GM18502 (cell line): ENCODE measurements at regions not wholly inside any gene's neighbourhood (a gene's known extent, or its start where the extent isn't known, plus 50 kb on each side); places are given as distances from the start of the nearest gene placed in this dataset.

Experiments
- ATAC-seq: cut with Tn5 transposase; IDR thresholded peaks from one replicate; pipeline ENCODE4 v1.9.1; 2021; ENCODE audit warnings: mild to moderate bottlenecking; ENCODE audit not compliant: unreplicated experiment, poor library complexity

DNA sequence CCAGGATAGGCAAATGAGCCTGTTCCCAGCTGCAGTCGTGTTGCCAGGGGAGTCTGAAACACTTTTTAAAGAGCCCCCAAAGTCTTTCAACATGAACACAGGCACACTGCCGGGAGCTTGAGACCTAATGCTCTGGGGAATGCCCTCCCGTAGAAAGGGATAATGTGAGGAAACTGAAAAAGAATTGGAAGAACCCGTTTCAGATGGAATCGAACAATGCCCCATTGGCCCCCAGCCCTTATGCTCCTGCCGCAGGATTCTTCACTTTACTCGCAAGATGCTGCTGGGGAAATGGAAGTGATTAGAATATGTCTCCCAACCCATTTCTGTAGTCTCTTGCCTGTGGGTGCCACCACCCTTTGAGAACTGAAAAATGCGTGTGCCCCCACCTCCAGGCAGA lies 136.3 kb upstream of the GATA6 start:
- ATAC-seq: no peak

DNA sequence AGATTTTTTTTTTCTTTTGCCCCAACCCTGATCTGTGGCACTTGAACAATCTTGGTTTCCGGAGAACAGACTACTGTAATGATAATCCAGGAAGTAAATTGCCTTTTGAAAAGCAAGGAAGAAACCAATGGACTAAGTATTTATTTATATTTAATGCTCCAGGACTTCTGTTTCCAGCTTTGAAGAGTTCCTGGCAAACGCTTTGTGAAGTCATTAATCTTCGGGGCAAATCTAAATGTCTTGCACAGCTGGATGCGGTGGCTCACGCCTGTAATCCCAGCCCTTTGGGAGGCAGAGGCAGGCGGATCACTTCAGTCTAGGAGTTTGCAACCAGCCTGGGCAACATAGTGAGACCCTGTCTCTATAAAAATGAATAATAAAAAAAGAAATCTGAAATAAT lies 135.1 kb upstream of the GATA6 start:
- ATAC-seq: no peak

DNA sequence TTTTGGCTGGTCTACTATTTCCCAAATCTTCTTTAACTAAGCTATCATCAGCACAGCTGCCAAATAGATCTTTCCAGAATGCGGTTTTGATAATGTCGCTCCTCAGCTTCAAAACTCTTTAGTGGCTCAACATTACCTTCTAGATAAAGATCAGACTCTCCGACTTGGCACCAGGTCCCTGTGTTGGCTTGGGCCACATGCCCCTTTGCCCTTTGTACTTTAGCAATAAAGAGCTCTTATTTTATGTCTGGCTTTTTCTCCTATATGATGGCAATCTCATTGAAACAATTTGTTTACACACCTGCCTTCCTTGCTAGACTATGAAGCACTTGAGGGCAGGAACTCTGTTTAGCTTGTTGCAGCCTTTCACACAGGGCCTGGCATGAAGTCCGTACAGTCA lies 128.9 kb upstream of the GATA6 start:
- ATAC-seq: no peak

DNA sequence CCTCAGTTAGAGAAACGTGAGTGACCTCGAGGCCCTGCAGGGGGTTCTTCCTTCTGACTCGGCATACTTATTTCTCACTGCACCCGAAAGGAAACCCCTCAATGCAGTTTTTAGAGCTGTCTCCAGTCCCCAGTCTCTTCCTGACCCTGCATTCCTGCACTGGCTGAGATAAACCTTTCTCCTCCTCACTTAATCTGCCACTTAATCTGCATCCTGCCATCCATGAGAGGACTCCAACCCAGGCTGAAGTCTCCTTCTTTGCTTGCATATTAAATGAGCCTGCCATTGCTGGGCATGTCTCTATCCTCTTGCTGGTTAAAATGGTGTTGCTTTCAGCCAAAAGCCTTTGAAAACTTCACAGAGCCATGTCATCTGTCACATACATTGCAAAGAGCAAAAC lies 125.6 kb upstream of the GATA6 start:
- no peak for ATAC-seq

DNA sequence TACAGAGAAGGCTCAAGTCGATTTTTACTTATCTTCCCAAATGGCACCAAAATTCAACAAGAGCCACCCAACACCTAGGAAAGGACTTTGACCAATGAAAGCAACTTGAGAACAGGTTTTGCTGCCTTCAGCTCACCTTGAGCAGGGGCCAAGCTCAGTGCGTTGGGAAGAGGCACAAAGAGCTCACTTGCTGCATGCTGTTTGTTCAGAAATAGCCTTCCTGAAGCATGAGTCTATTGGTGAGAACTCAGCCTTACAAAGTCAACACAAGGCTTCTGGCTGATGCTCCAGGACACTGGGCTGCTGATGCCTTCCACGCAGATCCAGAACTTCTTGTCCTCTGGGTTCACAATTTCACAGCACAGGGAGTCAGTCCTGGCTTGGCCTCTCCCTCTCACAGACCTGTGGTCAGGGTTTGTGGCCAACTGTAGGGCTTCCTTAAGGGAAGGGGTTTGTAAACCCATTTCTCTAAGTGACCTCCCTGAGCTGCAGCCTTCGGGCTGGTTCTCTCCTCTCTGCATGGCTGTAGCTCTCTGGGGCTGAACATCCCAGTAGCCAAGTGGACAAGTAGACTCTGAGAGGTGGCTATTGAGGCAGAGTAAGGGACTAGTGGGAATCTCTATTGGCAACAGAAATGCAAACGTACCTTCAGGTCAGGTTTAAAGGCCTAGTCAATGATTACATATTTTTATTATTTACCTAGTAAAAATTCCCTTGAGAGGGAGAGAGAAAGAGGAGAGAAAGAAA lies 124.7 kb upstream of the GATA6 start:
- ATAC-seq: no peak

DNA sequence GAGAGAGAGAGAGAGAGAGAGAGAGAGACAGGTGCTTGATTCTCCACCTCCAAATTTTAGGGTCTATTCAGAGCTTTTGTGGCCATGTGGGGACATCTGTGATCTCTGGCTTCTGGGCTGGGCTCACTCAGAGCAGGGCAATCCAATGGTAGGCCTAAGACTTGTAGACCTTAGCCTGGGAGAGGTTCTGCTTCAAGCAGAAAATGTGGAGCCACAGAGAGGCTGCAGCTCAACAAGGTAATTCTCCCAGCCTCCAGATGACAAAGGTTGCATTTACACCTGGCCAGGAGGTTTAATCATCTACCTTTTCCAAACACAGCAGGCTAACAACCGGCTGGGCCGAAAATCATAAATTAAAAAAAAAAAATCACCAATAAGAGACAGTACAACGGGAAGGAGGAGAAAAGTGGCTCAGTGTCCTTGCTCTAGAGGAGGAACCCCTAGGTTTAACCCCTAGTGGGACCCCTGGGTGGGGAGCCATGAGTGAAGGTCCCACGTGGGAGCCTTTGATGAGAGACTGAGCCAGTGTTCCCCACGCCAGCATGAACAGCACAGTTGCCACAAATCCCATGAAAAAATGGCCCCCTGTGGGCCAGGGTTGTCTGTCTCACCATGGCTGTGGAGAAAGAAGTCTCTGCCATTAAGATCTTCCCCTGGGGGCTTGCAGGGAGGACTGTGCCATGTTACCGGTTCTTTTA lies 124.0 kb upstream of the GATA6 start:
- no peak for ATAC-seq

DNA sequence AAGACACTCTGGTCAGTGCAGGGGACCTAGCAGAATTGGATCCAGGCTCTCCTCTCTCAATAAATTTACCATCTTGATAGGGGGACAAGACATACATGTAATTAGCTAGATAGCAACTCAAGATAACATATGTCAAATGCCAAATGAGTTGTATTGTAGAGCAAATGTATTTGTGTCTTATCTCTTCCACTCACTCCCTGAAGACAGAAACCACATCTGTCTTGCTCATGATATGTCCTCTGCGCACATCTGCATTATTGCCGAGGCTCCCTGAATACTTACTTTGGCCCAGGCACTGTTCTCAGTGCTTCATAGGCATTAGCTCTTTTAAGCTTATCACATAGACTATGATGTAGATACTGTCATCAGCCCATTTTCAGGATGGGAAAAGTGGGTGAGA lies 122.9 kb upstream of the GATA6 start:
- ATAC-seq: no peak

DNA sequence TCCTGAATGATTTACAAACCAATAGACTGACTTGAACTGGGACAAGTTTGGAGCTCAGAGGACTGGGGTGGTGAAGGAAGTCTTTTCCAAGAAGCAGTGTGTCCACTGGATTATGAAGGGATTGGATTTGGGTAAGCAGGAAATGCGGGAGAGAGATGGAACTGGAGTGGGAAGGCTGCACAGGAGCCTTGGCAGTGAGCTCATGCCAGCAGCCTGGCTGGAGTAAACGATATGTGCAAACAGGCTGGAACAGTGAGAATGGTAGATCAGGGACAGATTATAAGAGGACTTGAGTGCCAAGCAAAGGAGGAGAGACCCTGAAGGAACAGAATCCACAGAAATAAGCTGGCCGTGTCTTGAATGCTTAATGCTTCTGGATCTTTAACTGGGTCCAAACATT lies 121.9 kb upstream of the GATA6 start:
- no peak for ATAC-seq

DNA sequence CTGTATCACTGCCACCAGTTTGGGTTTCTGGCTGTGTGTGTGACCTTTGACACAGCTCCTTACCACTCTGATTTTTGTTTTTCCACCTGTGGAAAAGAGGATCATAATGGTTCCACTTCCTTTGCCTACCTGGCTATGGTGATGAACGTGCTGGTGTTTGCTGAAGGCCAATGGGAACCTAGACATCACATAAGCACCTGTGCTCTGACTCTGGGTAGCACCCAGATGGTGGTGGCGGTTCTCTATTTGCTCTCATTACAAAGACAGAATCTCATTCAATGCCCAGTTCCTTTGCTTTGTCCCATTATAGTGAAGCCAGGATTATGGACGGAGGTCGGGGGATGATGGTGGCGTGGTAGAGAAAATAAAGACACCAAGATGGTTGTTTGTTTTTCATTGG lies 121.2 kb upstream of the GATA6 start:
- ATAC-seq: no peak

DNA sequence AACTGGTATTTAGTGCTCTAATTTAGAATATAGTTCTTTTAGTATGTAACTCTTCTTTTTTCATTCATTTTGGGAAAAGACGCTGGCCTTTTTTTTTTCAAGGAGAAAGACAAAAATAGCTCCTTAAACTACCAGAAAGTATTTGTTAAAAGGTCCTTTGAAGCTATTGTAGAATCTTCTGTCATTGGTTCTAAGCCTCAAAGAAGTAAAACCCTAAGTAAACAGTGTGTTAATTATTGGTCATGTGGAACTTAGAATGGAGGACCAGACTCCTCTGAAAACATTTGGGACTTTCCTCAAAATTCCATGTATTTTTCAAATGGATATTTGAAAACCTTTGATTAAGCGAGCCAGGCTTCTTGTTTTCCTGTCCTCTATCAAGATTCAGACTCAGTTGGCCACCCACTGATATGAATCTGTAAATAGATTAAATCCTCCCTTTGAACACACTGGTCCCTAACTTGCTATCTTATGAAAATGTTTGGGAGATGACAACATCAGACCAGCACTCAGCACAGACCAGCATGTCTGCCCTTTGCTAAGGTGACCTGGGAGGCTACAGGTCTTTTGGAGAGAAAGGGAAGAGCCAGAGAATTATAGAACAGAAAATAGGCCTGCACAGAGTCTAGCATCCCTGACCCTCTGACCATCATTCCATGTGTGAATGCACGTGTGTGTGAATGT lies 120.3 kb upstream of the GATA6 start:
- no peak for ATAC-seq

DNA sequence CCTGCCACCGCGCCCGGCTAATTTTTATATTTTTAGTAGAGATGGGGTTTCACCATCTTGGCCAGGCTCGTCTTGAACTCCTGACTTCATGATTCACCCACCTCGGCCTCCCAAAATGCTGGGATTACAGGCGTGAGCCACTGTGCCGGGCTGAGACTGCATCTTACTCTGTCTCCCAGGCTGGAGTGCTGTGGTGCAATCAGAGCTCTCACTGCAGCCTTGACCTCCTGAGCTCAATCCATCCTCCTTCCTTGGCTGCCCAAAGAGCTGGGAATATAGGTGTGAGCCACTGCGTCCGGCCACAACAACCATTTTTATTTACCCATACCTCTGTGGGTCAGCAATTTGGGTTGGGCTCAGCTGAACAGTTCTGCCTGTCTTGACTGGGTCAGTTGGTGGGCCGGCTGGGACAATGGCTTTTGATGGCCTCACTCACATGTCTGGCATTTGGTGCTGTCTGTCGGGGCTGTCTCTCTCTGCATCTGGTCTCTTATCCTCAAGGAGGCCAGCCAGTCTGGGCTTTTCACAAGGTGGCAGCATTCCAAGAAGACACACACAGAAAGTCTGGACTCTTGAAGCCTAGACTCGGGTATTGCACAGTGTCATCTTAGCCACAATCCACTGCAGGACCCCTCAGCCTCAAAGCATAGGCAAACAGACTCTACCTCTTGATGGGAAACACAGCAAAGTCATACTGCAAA lies 116.8 kb upstream of the GATA6 start:
- ATAC-seq: no peak

DNA sequence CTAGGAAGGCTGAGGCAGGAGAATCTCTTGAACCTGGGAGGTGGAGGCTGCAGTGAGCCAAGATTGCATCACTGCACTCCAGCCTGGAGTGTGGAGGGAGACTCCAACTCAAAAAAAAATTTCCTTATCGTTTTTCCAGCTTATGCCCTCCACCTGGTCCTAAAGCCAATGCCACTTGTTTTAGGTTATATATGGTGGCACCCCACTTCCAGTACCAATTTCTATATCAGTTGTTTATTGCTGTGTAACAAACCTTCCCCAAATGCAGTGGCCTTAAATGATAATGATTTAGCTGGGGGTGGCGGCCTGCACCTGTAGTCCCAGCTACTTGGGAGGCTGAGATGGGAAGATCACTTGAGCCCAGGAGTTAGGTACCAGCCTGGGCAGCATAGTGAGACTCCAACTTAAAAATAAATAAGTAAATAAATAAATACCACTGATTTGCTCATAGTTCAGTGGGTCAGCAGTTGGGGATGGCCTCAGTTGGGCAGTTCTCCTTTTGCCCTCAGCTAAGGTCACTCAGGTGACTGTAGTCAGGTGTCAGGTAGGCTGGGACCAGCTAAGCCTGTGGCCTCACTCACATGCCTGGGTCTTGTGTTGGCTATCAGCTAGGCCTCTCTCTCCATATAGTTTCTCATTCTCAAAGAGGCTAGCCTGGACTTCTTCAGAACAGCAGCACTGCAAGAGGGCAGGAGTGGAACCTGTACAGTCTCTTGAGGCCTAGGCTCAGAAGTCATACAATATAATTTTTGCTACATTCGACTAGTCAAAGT lies 113.7 kb upstream of the GATA6 start:
- ATAC-seq: no peak

DNA sequence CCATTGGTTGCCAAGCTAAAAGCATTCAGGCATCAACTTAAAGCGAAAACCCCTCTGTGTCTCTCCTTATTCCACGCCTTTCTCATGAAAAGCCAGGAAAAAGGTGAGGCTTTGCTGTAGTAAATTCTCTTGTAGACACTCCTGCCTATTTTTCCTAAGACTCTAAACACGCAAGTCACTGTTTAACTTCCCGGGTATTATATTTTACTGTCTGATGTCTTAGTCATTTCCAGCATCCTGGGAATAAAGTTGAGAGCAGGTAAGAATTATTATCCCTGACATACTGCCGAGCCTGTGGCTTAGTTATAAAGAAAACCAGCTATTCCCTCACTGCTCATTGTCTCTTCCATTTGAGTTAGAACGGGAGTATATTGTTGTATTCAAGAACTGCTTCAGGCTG lies 112.4 kb upstream of the GATA6 start:
- ATAC-seq: no peak

DNA sequence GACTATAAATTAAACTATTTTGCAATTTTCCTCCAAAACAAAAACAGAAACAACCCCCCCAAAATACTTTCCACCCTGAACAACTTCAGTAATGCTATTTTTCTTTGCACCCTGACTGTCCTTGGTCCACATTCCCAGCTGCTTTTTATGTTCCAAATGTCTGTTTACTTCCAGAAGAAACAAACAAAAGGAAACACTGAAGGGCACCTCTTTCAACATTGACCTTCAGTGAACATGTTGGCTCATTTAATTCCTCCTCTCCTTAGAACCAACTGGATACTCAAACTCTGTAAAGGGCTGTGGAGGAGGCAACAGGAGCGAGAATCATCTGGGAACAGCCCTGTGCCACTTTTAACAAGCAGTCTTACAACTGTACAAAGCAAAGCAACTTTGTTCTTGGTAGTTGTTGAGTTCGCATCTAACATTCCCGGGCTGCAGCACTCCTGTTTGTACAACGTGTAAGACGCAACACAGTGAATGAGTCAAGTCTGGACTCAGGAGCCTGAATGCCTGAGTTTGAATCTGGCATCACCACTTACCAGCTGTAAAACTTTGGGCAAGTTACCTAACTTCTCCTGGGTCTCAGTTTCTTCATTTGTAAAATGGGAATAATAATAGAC lies 111.4 kb upstream of the GATA6 start:
- ATAC-seq: no peak

DNA sequence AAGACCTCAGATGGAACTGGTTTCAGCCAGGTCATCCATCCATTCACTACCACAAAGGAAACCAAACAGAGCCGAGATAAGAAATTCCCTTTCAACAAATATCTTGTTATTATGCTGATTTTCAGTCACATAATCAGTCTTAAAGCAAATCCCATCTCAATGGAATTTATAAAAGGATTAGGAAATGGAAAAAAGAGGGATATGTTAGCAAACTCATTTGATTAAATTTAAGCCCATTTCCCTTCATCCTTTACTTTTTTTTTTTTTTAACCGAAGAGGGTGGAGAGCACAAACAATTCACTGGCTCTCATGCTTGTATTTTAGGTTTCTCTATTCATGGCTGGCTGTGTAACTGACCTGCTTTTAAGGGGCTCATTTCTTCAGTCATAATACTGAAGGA lies 109.0 kb upstream of the GATA6 start:
- no peak for ATAC-seq

DNA sequence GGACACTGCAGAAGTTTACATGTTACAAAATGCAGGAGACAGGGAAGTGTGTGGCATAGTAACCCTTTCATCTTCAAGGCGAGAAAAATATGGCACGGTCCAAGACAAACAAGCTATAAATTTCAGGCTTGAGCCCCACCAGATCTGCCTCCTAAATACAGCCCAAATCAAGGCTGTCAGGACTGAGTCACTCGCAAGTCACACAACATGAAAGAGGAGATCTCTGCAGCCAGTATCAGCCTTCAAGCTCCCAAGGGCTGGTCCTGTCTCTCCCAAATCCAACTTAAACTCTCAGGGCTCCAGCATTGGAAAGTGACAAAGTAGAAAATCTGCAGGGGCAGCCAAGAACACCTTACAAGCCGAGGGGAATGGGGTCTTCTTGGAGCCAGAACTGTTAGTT lies 106.3 kb upstream of the GATA6 start:
- no peak for ATAC-seq

DNA sequence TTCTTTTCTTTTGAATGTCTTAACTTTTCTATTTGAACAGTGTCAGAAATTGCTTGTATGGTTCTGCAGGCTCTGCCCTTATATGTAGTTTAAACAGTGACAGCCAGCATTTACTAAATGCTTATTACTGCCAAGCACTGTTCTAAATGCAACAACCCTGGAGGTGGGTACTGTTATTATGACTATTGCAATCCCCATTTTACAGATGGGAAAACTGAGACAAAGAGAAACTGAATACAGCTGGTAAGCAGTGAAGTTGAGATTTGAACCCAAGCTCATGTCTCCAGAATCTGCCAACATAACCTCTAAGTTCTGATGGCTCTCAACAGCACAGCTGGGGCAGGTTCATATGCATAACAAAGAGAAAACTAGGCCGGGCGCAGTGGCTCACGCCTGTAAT lies 105.7 kb upstream of the GATA6 start:
- ATAC-seq: no peak

DNA sequence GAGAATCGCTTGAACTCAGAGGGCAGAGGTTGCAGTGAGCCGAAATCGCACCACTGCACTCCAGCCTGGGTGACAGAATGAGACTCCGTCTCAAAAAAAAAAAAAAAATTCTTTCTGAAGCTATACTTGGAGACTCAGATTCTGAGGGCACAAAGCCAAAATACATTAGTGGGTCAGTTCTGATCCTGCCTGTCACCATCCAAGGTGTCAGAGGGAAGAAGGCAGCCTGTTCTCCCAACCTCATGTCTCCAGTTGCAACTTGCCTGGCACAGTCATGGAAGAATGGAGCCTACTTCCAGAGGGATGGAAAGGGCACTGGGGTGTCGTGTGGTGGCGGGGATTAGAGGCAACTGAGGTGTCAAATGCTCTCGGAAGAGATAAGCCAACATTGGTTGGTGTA lies 104.8 kb upstream of the GATA6 start:
- no peak for ATAC-seq

DNA sequence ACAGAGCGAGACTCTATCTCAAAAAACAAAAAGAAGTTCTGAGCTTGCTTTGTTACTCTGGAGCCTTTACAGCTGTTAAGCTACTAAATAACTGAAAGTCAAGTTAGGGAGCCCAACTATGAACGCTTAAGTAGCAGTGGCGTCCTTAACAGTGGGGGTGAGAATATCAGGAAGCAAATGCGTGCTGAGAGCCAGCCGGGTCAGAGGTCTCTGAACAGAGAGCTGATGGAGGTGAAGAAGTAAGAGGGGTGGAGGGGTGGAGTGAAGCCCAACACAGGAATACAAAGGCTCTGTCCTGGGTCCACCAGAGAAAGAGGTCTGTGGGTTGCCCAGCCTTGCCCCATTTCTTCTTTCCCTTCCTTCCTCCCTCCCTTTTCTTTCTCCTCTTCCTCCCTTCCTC lies 104.1 kb upstream of the GATA6 start:
- no peak for ATAC-seq

DNA sequence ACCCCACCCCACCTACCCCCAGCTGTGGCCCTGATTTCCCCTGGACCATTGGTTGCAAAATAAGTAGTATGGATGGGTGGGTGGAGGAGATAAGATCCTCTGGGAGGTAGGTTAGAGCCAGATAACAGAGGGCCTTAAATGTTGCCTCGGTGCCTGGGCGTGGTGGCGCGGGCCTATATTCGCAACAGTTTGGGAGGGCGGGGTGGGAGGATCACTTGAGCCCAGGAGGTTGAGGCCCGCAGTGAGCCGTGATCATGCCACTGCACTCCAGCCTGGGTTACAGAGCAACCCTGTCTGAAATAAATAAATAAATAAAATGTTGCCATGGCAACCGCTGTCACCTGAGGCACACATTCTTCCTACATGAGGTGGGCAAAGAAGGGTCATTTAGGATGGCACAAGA lies 103.3 kb upstream of the GATA6 start:
- no peak for ATAC-seq
